Glutamatergic neuron (in vitro differentiated cells): ENCODE measurements at regions not wholly inside any gene's neighbourhood (a gene's known extent, or its start where the extent isn't known, plus 50 kb on each side); places are given as distances from the start of the nearest gene placed in this dataset.

Experiments used
- DNase-seq: peaks from one replicate; pipeline ENCODE4 v3.0.0; 2022
- H3K27ac Mint-ChIP-seq: one replicate; pipeline ENCODE4 v1.8.0; 2020; ENCODE audit warnings: mild to moderate bottlenecking, mixed read lengths, inconsistent platforms; ENCODE audit not compliant: unreplicated experiment
- H3K27me3 Mint-ChIP-seq: one replicate; pipeline ENCODE4 v1.8.0; 2020; ENCODE audit warnings: mild to moderate bottlenecking, moderate library complexity, mixed read lengths, inconsistent platforms; ENCODE audit not compliant: unreplicated experiment
- H3K36me3 Mint-ChIP-seq: one replicate; pipeline ENCODE4 v1.8.0; 2020; ENCODE audit warnings: mild to moderate bottlenecking, mixed read lengths, inconsistent platforms; ENCODE audit not compliant: unreplicated experiment
- H3K4me1 Mint-ChIP-seq: one replicate; pipeline ENCODE4 v1.8.0; 2020; ENCODE audit warnings: mild to moderate bottlenecking, low read depth, mixed read lengths, inconsistent platforms; ENCODE audit not compliant: unreplicated experiment
- H3K4me3 Mint-ChIP-seq: one replicate; pipeline ENCODE4 v1.8.0; 2020; ENCODE audit warnings: mild to moderate bottlenecking, mixed read lengths, inconsistent platforms; ENCODE audit not compliant: unreplicated experiment
- H3K9me3 Mint-ChIP-seq: one replicate; pipeline ENCODE4 v1.8.0; 2020; ENCODE audit warnings: mild to moderate bottlenecking, moderate library complexity, mixed read lengths, inconsistent platforms; ENCODE audit not compliant: unreplicated experiment
- TF ChIP-seq, protein P1 (sequence below): fragments of 200-600 bp; sonication (generic); IDR thresholded peaks from one replicate; pipeline ENCODE4 v1.5.0; 2021; ENCODE audit not compliant: partially characterized antibody, unreplicated experiment

DNA sequence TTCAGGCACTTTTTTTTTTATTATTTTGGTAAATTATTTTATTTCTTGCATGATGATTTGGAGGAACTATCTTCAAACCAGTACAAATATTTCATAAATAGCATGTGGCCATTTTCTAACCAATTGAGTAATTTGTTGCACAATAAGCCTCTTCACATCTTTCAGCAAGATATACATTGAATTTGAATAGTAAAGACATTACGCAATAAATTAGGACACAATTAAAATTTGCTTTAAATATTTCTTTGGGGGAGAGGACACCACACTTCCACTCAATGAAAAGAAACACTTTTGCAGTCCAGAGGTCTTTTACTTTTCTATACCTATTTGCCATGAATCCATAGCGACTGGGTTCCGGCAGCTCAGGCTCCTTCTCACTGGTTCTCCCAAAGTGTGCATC is 762.6 kb upstream of the GOLIM4 start:
- Mint-ChIP-seq H3K36me3 (peaks cover 6% of the 10 kb centered on the region), H3K9me3 (no peaks in the 10 kb centered on the region), H3K4me3 (no peak overlapping the region), H3K27me3 (no peaks in the 10 kb centered on the region), H3K27ac (no peak overlapping the region), H3K4me1 (no peaks in the 10 kb centered on the region)
- TF ChIP-seq, protein P1, sequence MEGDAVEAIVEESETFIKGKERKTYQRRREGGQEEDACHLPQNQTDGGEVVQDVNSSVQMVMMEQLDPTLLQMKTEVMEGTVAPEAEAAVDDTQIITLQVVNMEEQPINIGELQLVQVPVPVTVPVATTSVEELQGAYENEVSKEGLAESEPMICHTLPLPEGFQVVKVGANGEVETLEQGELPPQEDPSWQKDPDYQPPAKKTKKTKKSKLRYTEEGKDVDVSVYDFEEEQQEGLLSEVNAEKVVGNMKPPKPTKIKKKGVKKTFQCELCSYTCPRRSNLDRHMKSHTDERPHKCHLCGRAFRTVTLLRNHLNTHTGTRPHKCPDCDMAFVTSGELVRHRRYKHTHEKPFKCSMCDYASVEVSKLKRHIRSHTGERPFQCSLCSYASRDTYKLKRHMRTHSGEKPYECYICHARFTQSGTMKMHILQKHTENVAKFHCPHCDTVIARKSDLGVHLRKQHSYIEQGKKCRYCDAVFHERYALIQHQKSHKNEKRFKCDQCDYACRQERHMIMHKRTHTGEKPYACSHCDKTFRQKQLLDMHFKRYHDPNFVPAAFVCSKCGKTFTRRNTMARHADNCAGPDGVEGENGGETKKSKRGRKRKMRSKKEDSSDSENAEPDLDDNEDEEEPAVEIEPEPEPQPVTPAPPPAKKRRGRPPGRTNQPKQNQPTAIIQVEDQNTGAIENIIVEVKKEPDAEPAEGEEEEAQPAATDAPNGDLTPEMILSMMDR: no peak
- DNase-seq: no peak

DNA sequence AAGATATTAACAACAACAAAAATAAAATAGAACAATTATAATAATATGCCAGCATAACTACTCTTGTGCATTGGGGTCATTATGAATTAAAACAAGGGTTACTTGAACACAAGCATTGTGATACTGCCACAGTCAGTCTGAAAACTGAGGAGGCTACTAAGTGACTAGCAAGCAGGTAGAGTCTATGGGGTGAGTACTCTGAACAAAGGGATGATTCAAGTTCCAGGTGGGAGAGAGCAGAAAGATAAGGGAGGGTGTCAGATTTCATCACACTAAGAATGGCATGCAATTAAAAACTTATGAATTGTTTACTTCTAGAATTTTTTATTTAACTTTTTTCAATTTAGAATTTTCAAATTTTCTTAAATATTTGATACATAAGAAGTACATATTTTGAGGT is 754.4 kb upstream of the GOLIM4 start:
- Mint-ChIP-seq H3K36me3 (peaks cover 18% of the 10 kb centered on the region), H3K4me3 (no peak overlapping the region), H3K4me1 (no peaks in the 10 kb centered on the region), H3K27ac (no peak overlapping the region), H3K27me3 (peaks cover 7% of the 10 kb centered on the region), H3K9me3 (peaks cover 3% of the 10 kb centered on the region)
- TF ChIP-seq, protein P1: no peak
- DNase-seq: no peak

DNA sequence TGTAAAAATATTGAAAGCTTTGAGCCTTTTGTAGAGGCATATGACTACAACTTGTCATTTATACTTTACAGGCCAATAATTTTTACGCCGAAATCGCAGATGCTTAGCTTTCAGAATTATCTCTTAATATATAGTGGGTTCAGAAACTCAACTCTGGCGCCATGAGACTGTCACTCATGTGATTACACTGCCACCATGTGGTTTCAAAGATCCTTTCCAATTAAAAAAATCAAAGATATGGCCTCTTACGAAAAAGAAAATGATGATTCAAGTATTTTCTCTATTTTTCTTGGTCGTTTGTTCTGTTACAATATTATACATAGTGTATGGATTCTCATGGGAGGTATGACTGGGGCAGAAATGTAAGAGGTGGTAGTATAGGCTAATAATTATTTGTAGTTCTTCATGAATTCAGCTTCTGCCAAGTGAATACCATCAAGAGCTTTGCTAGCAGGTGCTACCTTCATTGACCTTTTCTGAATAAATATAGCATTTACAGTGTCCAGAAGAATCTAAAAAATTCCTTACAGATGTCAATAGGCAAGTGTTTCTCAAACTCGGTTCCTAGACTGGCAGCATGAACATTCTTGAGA is 751.7 kb upstream of the GOLIM4 start:
- peak; percentile 19 for DNase-seq
- no peaks in the 10 kb centered on the region for H3K4me1 Mint-ChIP-seq
- peaks cover 18% of the 10 kb centered on the region for H3K36me3 Mint-ChIP-seq
- TF ChIP-seq, protein P1: peak; percentile 47
- H3K27me3 Mint-ChIP-seq: peaks cover 8% of the 10 kb centered on the region
- no peak overlapping the region for H3K4me3 Mint-ChIP-seq
- no peak overlapping the region for H3K27ac Mint-ChIP-seq
- H3K9me3 Mint-ChIP-seq: peaks cover 5% of the 10 kb centered on the region

DNA sequence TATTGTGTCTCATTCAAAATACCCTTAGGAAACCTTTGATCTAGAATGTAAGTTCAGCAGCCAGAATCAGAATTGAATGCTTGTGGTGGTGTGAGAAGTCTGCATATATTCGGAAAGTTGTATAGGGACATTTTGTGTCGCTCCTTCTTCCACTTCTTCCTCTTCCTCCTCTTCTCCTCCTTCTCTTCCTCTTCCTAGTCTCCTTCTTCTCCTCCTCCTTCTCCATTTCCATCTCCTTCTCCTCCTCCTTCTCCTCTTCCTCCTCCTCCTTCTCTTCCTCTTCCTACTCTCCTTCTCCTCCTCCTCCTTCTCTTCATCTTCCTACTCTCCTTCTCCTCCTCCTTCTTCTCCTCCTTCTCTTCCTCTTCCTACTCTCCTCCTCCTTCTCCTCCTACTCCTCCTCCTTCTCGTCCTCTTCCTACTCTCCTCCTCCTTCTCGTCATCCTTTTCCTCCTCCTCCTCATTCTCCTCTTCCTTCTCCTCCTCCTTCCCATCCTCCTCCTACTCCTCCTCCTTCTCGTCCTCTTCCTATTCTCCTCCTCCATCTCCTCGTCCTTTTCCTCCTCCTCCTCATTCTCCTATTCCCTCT is 749.3 kb upstream of the GOLIM4 start:
- no peak overlapping the region for H3K4me3 Mint-ChIP-seq
- peaks cover 9% of the 10 kb centered on the region for H3K27me3 Mint-ChIP-seq
- H3K4me1 Mint-ChIP-seq: no peaks in the 10 kb centered on the region
- peaks cover 14% of the 10 kb centered on the region for H3K36me3 Mint-ChIP-seq
- TF ChIP-seq, protein P1: no peak
- no peak for DNase-seq
- no peak overlapping the region for H3K27ac Mint-ChIP-seq
- H3K9me3 Mint-ChIP-seq: peaks cover 5% of the 10 kb centered on the region

DNA sequence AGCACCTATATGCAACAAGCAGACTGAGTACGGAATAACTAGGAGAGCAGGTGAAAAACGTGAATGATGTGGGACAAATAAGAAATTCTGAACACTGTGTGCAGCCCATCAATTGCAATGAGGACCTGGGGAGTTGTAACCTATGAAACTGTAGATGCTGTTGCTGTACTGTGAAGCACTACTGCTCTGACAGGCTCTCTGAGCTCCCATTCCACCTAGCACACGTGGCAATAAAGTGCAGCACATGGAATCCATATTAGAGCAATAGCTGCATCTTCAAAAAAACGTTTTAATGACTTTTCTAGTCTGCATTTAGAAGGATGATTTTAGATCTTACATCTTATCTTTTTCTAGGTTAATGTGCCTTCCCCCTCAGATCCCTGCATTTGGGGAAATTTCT is 748.7 kb upstream of the GOLIM4 start:
- no peak overlapping the region for H3K27ac Mint-ChIP-seq
- peaks cover 5% of the 10 kb centered on the region for H3K9me3 Mint-ChIP-seq
- peaks cover 9% of the 10 kb centered on the region for H3K27me3 Mint-ChIP-seq
- DNase-seq: no peak
- H3K36me3 Mint-ChIP-seq: peaks cover 14% of the 10 kb centered on the region
- no peaks in the 10 kb centered on the region for H3K4me1 Mint-ChIP-seq
- TF ChIP-seq, protein P1: no peak
- H3K4me3 Mint-ChIP-seq: no peak overlapping the region
